Nucleus accumbens (tissue), 56 donors: ENCODE measurements at regions not wholly inside any gene's neighbourhood (a gene's known extent, or its start where the extent isn't known, plus 50 kb on each side); places are given as distances from the start of the nearest gene placed in this dataset.
A peak's percentile ranks its signal among the peaks of the same experiment; 100 is the strongest.
"Not testable (repeated sequence)": the region's sequence is repeated elsewhere in the genome, so short reads cannot be mapped to it uniquely, and the experiment has no call there.

Source experiments
- DNase-seq, 56 donors: peaks; one replicate each; lab custom pipeline; 2025; lab: John Stamatoyannopoulos, UW

DNA sequence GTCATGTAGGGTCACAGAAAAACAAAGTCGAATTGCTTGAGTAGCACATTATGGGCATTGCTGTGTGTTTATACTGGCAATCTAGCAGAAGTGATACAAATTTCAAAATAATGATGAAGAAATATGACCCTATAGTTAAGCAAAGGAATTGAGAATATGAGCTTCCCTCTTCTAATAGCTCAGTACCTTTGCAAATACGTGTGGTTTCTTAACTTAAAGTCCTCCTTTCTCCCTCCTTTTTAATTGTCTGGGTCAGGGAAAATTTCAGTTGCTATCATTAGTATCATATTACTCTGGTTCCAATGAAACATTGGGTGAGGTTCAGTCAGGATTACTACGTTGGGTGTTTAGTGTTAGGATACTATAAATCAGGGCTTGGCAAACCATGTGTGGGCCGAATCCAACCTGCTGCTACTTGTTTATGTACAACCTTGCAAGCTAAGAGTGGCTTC lies 166.8 kb upstream of the CARMIL1 start:
- no peak for DNase-seq

DNA sequence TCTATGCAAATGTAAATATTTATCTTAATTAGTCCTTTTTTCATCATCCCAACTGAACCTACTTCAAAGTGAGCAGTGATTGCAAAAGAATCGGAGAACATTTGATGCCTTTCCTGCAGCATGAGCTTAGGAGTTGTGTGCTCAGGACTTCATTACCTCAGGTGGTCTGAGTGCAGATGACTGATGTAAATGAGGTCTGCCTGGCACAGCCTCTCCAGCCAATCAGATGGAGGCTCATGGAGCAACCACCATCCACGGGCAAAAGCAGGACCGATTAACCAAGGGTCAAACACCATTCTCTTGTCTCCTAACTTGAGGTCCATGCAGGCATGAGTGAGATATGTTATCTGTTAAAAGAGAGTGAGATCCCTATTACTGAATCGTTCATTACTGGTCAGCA lies 165.7 kb upstream of the CARMIL1 start:
- DNase-seq = no peak

DNA sequence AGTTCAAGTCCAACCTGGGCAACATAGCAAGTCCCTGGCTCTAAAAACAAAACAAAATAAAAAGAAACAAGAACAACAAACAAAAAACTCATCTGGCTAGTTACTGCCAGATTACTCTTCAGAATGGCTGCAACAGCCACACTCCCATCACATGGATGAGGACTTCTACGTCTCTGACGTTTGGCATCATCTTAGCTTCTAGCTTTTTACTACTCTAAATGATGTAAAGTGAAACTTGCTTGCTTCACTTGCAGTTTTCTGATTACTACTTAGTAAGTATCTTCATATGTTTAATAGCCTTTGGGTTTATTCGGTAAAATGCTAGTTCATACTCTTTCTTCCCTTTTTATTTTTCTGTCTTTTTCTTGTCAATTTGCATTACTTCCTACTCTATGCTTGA lies 161.1 kb upstream of the CARMIL1 start:
- no peak for DNase-seq

DNA sequence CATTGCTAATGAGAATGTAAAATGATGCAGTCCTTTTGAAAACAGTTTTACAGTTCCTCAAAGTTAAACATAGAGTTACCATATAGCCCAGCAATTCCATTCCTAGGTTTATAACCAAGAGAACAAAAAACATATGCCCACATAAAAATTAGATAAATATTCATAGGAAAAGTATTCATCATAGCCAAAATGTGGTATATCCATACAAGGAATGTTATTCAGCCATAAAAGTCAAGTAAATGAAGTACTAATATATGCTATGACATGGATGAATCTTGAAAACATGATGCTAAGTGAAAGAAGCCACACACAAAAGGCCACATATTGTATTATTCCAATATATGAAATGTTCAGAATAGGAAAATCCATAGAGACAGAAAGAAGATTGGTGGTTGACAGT lies 158.0 kb upstream of the CARMIL1 start:
- DNase-seq = no peak

DNA sequence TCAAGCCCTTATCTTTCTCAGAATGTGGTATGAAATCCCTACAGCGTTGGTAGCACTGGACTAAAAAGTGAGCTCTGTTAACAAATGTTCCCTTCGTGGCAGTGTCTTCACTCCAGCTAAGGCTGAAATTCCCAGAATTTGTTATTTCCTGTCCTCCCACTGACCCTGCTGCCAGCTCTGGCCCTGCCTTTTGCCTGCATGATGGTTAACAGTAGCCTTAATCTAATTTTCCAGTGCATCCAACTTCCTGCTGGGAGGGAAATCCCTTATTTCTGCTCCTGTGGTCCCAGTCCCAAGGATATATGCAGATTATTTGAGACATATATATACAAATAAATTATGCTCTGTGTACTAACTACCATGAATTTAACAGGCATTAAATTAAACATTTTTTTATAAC lies 157.2 kb upstream of the CARMIL1 start:
- no peak for DNase-seq

DNA sequence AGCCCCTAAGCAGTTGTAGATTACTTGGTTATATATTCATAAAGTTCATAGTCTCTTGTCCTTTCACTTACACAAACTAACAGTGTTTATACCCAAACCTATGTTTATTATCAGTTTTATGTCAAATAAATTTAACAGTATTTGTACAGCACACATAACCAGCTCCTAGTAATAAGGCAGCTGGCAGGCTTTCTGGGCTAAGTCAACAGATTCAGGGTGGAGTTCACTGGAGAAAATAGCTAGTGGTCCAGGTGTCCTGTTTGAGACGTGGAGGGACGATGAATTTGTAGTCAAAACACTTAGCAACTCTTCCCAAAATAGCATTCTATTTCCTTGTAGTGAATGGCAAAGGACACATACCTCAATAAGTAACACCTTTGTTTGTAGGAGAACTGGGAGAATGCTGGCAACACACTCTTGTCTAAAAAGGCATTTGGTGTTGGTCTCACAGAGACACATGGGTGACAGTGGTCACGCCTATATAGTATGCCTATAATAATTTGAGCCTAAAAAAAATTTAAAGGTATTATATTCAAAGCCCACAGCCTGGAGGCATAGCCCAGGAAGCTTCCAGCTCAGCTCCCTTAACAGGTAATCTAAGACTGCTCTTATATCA lies 156.4 kb upstream of the CARMIL1 start:
- DNase-seq = no peak

DNA sequence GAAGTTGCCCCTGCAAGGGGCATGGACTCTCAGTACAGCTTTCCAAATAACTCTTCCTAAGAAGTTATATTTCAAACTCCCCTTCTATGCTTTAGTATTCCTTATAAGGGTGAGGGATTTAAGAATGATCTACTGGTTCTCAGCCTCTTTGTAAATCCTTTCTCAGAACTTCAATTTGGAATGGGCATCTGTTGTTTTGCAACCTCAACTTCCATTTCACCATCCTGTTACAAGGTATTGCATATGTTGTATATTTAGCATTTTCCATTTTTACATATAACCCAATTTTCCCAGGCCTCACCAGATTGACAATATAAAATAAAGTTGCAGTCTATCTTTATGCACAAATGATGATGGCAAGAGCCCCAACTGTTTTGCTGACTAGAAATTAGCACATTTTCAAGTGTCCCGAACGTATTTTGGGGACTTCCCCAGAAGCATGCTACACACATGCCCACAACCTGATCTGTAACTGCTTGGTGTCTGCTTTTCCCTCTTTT lies 154.9 kb upstream of the CARMIL1 start:
- DNase-seq = no peak

DNA sequence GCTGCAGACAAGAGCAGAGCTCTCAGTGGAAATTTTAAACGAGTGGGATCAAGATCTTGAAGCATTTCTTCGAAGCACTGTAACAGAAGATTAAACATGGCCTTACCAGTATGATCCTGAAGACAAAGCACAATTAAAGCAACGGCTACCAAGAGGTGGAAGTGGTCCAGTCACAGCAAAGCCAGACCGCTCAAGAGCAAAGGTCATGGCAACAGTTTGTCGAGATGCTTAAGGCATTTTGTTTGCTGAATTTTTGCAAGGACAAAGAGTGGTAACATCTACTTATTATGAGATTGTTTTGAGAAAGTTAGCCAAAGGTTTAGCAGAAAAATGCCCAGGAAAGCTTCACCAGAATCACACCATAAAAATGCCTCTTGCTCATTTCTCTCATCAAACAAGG lies 153.4 kb upstream of the CARMIL1 start:
- no peak for DNase-seq

DNA sequence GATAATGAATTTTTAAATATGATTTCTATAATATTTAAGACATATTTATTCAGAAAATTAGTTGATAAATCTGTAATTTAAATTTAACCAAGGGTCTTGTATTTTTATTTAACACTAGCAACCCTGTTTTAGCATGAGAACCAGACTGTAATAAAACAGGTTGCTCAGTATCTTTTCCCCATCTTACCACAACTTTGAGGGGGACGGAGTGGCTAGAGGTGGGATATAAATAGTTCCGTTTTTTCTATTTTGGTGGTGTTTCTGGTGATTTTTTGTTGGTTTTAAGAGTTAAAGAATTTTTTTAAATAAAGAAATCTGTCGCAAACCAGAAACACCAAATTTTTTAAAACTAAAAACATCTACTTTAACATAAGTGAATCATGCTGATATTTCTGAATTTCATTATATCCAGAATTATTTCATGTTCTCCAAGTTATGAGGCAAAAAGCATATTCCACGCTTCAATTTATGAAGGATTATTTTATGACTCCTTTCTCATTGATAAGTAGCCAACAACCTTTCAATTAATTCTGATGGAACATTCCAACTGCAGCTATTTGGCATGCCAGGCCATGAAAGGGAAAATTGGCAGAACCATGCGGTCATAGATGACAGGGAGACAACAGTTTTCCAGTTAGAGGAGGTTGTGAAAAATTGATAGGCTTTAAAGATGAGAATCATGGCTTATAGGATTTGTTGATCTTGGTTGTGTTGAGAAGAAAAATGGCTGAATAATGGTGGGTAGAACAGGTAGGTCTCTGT lies 151.9 kb upstream of the CARMIL1 start:
- no peak for DNase-seq

DNA sequence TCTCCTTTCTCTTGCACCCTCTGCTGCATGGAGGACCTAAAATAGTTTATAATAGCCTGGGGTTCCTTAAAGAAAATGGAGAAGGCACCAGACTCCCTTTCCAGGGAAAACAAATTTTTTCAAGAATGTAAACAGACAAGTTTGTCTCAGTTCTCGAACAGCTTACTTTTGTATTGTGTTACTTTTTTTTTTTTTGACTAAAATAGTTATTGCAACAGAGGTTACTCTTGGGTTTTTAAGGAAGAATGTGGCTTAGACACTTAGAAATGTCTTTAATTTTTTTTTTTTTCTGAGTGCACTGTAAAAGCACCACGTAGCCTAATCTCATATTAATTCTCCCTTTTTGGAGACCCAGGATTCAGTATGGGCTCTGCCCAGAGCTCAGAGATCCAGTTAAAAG lies 148.7 kb upstream of the CARMIL1 start:
- no peak for DNase-seq

DNA sequence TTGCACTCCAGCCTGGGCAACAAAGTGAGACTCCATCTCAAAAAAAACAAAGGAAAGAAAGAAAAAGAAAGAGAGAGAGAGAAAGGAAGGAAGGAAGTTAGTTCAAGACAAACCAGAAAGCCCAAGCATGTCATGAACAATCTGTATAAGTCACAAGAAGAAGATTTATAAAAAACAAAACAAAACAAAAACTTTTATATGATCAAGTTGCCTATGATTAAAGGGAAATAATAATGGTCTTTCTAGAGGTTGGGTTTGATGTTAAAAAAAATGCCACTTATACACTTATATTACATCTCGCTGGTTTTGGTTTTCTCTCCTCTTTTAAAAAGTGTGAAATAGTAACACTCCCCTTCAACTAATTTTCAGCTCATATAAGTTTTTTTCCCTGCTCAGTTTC lies 146.2 kb upstream of the CARMIL1 start:
- DNase-seq = no peak

DNA sequence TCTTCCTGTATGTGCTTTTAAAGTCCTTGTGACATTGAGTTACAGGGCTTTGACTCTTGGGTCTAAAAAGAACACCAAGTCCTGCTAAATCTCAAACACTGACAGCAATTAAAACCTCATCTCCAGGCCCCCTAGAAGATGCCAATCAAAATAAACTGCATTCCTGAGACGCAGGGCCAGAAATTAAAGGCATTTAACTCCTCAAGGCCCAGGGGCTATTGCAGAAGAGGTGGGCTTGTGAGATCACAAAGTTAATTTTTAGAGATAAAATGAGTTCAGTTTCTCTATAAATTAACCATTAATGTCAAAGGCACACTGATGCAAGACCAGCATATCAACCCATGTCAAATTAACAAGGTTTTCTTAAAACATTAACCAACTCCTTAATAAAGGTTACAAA lies 145.6 kb upstream of the CARMIL1 start:
- DNase-seq = no peak

DNA sequence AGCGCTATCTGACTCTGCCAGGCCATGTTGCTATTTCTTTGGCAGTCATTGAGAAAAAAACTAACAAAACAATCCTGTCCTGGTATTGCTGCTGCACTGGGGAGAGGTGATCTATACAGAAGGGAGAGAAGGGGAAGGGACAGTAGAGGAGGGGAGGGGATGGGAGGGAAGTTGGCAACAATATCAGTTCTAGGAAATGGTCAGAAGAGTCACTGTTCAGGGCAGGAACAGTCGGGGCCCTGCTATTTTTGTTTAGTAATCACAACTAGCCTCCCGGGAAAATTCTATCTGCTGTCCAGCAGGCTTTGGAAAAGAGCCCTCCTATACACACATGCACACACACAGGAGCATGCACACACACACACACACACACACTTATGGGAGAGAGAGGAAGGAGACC lies 142.3 kb upstream of the CARMIL1 start:
- peak in 1 of 56 donors; percentile 2 for DNase-seq

DNA sequence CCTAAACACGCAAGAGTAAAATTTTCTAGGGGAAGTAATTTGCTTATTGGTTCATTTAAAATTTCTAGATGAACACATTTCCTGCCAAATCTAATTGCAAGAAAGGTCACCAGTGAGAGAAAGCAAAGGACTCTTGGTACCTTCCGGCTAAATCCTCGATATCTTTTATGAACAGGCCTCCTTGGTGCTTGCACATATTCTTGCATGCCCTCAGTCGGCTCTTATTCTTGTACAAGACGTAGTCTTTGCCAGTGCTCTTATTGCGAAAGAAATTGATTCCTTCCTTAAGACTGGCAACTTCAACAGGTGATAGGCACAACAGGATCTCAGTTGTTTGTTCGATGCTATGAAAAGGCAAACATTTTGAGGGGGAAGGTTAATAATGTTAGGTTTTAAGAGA lies 141.7 kb upstream of the CARMIL1 start:
- no peak for DNase-seq

DNA sequence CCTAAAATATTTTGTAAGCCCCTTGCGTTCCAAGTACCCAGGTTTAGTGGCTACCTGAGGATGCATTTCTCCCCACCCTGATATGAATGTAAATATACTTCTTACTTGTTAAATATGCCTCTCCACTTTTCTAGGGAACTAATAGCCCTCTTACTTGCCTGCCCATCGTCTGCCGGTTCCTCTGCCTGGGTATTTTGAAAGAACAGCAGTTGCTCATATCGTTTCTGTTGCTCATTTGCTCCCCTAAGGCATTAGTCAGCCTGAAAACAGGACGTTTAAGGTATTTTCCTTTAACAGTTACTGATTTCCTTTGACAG lies 141.3 kb upstream of the CARMIL1 start:
- DNase-seq = peak in 1 of 56 donors; percentile 37

DNA sequence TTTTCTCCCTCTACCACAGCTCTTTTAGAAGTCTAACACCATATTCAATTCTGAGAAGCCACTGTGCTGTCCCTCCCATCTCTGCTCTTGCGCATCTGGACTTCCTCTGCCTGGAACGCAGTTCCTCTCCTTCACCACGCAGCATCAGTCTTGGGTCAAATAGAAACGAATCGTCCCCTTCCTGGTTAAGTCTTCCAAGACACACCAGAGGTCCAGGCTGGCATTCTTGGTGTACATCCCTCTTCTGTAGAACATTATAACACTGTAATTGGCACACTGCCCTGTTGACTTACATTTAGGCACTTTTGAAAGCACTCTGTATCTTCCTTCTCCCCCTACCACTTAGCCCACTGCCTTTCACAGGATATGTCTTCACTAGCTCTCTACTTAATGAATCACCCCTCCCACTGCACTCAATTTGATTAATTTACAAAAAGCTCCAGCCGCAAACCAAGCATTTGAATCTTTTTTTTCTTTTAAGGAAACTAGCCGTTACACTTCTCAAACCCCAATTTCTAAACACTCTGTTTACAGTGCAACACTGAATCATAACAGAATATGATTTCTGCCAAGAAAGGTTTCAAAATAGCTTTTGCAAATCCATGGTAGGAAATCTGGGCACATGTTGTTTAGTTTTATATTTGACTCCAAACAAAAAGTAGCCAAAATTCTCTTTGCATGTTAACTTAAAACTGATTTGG lies 140.8 kb upstream of the CARMIL1 start:
- peak in 24 of 56 donors; percentile 1 to 37 (median 7) for DNase-seq

DNA sequence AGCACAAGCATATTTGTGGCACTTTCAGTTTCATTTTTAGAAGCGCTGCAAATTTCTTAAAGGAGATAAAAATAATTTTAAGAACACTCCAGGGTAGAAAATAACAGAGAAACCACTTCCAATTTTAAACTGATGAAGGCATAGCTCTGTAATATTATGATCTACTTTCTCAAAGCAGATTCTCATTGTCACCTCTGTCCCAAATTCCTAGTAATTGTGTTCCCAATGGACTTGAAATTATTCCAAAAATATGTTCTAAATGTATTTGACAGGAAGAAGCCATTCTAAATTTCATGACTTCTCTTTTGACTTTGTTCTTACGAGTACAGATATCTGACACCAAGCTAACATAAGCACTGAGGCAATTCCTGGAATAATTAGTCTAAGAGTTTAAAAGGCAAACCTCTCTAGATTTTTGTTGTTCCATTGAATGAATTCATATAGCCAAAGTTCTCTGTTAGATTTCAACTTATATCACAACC lies 140.2 kb upstream of the CARMIL1 start:
- DNase-seq = no peak

DNA sequence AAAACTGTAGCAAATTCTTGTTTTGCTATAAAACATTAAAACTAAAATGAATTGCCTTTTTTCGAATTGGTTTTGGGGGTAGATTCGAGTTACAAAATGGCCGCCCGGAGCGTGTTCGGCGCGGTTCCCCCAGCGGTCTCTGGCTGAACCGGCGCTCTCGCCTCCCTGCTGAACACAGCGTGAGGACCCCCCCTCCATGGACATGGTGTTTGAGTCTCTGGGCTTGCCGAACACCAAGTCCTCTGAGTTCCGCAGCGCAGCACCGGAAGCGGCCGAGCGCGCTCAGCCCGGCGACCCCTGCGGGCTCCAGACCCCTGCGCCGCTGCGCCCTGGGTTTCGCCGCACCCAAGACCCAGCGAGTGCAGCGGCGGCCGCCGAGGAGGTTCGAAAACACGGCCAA lies 139.6 kb upstream of the CARMIL1 start:
- DNase-seq = not testable (repeated sequence)

DNA sequence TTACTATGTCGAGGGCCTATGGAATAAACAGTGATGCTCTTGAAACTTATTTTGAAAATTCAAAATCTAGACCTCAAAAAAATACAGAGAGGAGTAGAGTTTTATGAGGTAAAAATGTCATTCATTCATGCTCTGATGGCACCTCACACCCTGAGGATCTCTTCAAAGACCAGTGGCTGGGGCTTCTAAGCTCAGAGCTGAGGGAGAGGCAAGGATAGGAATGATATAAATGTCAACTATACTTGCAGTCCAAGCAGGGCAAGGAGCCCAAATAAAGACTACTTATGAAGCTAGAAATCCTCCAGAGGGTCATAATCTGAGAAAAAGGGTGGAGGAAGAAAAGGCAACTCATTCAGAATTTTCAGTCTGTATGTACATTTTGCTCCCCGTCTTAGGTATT lies 136.7 kb upstream of the CARMIL1 start:
- no peak for DNase-seq

DNA sequence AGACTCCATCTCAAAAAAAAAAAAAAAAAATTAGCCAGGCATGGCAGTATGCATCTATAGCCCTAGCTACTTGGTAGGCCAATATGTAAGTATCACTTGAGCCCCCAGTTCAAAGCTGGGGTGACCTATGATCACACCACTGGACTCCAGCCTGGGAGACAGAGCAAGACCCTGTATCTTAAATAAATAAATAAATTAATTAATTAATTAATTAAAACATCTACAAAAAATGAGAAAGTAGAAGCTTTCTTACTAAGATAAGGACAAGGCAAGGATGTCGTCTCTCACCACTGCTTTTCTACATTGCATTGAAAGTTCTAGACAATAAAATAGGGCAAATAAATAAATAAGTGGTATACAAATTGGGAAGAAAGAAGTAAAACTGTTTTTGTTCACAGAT lies 134.3 kb upstream of the CARMIL1 start:
- DNase-seq = no peak

DNA sequence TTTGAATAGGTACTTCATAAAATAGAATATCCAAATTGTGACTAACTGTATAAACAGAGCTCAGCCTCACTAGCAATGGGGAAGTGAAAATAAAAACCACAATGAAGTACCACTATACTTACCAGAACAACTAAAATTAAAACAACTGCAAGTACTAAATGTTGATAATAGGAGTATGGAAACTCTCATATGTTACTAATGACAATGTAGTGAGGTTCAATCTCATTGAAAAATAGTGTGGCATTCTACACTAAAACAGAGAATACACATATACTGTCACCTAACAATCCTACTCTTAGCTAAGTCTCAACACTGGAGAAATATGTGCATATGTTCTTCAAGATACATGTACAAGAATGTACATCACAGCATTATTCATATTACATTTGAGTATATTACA lies 132.0 kb upstream of the CARMIL1 start:
- DNase-seq = no peak

DNA sequence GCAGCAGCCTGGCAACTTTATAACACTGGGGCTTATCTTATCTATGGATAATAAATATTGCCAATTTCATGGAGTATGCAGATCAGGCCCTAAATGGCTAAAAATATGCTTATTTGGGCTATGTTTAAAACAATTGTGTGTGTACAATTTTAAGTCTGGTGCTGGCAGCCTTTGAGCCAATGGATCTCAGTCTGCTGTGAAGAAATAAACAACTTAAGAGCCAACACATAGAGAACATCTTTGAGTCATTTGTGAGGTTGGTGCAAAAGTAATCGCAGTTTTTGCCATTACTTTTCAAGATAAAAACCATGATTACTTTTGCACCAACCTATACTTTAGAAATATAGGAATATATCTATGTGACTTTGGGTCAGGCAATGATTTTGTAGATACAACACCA lies 129.1 kb upstream of the CARMIL1 start:
- no peak for DNase-seq
